Activated CD4-positive, alpha-beta T cell treated with anti-CD3 and anti-CD28 coated beads for 4 hours (primary cell): ENCODE measurements at regions not wholly inside any gene's neighbourhood (a gene's known extent, or its start where the extent isn't known, plus 50 kb on each side); places are given as distances from the start of the nearest gene placed in this dataset.

Experiments used
- DNase-seq, 2 donors: peaks; one replicate each; pipeline ENCODE4 v3.0.0-alpha.2; 2020

- no peak for DNase-seq
These were observed 164.4 kb downstream of the NOC3L start for GRCh38 chr10:94198324-94198723.

GRCh38 chr10:94199565-94199964, 163.2 kb downstream of the NOC3L start:
- no peak for DNase-seq

GRCh38 chr10:94200146-94200837, 162.4 kb downstream of the NOC3L start:
- no peak for DNase-seq

- no peak for DNase-seq
These were observed 157.3 kb downstream of the NOC3L start for GRCh38 chr10:94205396-94205831.

- DNase-seq = no peak
These were observed 156.6 kb downstream of the NOC3L start for GRCh38 chr10:94206176-94206575.

GRCh38 chr10:94208315-94208714, 154.4 kb downstream of the NOC3L start:
- no peak for DNase-seq

- DNase-seq = no peak
These were observed 152.1 kb downstream of the NOC3L start for GRCh38 chr10:94210440-94211168.

GRCh38 chr10:94211169-94211510, 151.6 kb downstream of the NOC3L start:
- DNase-seq = no peak

- DNase-seq = no peak
These were observed 149.7 kb downstream of the NOC3L start for GRCh38 chr10:94213001-94213530.

GRCh38 chr10:94213980-94214379, 148.8 kb downstream of the NOC3L start:
- no peak for DNase-seq

GRCh38 chr10:94214481-94214893, 148.3 kb downstream of the NOC3L start:
- DNase-seq = no peak

GRCh38 chr10:94216201-94216600, 146.5 kb downstream of the NOC3L start:
- no peak for DNase-seq

- DNase-seq = no peak
These were observed 145.3 kb downstream of the NOC3L start for GRCh38 chr10:94217411-94217810.

- no peak for DNase-seq
These were observed 144.1 kb downstream of the NOC3L start for GRCh38 chr10:94218493-94219183.

GRCh38 chr10:94219829-94220228, 142.9 kb downstream of the NOC3L start:
- no peak for DNase-seq

GRCh38 chr10:94220717-94221116, 142.0 kb downstream of the NOC3L start:
- no peak for DNase-seq

GRCh38 chr10:94223702-94224370, 138.9 kb downstream of the NOC3L start:
- no peak for DNase-seq

GRCh38 chr10:94224656-94225055, 138.1 kb downstream of the NOC3L start:
- no peak for DNase-seq

- DNase-seq = no peak
These were observed 137.2 kb downstream of the NOC3L start for GRCh38 chr10:94225589-94225988.

GRCh38 chr10:94230134-94230785, 132.5 kb downstream of the NOC3L start:
- DNase-seq = no peak

- no peak for DNase-seq
These were observed 129.9 kb downstream of the NOC3L start for GRCh38 chr10:94232711-94233383.

- no peak for DNase-seq
These were observed 127.3 kb downstream of the NOC3L start for GRCh38 chr10:94235461-94235860.
